ENCODE measurements at regions not wholly inside any gene's neighbourhood (a gene's known extent, or its start where the extent isn't known, plus 50 kb on each side); places are given as distances from the start of the nearest gene placed in this dataset.

- no peak for DNase-seq (ENCODE audit: low spot score)
Measured at GRCh38 chr12:125360540-125360939, 295.3 kb downstream of the AACS start.

DNA sequence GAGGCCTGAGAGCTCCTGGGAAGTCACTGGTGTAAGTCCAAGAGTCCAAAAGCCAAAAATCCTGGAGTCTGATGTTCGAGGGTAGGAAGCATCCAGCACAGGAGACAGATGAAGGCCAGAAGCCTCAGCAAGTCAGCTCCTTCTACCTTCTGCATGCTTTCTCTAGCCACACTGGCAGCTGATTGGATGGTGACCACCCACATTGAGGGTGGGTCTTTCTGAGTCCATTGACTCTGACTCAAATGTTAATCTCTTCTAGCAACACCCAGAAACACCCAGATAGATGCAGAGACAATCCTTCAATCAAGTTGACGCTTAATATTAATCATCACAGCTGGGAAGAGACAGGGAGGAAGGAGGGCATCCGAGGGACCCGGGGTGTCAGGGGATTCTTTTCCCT, 305.8 kb downstream of the AACS start:
- no peak for DNase-seq (ENCODE audit: low spot score)

DNA sequence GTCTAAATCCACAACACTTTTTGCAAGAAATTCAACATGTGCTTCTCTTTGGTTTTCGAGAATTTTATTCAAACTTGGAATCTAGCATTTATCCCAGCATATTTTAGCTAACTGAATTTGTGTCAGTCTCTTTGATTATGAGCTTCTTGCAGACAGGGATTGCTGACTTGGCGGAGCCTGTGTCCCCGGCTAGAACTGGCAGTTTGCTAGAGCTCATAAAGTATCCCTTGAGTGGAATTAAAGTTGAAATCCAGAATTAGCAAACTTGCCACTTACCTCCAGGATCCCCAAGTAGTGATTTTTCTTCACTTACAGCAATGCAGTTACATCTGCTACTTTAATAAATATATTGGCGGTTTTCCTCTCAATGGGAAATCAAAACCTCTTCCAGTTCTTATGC, 306.9 kb downstream of the AACS start:
- DNase-seq (ENCODE audit: low spot score): no peak

GRCh38 chr12:125373375-125373774, 308.1 kb downstream of the AACS start:
- no peak for DNase-seq (ENCODE audit: low spot score)

DNA sequence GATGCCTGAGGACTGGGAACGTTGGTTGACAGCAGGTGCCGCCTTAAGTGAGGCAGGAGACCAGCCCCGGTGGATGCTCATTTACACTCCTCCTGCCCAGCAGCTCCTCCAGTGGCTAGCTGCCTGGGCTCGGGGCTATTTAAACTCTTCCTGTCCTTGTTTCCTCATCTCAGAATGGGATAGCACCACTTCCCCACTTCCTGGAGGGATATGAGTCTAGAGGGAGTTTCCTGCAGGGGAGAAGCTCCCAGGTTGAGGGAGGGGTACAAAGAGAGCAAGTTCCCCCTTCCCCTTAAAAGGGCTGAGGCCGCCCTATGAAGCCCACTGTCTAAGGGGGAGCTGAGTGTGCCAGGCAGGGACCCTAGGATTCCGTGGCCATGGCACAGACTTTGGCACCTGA, 311.2 kb downstream of the AACS start:
- no peak for DNase-seq (ENCODE audit: low spot score)

DNA sequence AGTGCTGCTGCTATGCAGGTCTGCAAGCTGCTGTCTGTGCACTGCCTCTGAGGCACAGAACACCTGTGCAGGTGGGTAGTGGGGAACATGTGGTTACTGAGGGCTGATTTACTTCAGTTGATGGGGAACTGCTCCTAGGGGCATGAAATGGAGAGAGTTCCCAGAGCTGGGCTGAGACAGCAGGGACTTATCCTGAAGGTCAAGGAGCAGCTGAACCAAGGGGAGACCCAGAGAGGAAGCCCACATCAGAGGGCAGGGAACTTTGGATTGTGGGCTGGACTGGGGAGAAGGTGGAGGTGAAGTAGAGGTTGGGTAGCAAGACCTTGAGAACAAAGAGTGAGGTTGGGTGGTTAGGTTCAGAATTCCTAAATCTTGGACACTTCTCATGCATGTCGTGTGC, 311.9 kb downstream of the AACS start:
- DNase-seq (ENCODE audit: low spot score): no peak

GRCh38 chr12:125381373-125381772, 316.1 kb downstream of the AACS start:
- no peak for DNase-seq (ENCODE audit: low spot score)

GRCh38 chr12:125382926-125383325, 317.7 kb downstream of the AACS start:
- DNase-seq (ENCODE audit: low spot score): no peak

DNA sequence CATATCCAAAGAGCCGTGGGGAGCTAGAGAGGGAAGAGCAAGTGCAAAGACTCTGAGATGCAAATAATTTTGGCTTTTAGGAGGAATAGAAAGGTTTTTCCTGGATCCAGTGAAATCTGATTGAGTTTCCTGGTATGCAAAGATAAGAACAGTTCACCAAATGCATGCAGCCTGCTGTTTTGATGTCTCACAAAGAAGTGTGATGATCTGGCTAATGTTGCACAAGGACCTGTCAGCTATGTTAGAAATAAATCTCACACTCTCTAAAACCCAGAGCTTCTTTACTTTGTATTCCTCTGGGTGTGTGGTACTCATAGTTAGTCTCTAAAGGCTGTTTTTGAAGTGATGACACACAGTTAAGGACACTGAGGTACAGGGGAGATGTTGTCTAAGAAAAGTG, 321.4 kb downstream of the AACS start:
- DNase-seq (ENCODE audit: low spot score): no peak

GRCh38 chr12:125387206-125387605, 322.0 kb downstream of the AACS start:
- no peak for DNase-seq (ENCODE audit: low spot score)

DNA sequence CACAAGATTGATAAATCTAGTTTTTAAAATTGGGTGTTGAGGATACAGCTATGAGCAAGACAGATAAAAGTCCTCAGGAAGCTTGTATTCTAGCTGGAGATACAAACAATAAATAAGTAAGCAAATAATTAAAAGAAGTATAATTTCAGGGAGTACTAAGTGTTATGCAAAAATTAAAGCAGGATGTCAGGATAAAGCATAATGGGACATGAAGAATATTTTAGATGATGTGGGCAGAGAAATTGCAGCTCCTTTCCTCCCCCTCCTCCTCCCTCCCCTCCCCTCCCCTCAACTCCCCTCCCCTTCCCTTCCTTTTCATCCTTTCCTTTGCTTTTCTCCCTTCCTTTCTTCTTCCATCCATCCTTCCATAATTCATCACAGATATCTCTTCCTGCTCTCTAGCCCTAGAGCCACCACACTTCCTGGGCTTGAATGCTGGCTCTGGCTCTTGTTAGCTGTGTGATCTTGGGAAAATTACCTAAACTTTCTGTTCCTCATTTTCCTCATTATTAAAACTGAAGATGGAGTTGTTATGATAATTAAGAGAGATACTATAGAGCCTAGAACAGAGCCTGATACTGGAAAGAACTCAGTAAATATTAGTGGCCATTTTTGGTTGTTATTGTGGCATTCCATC, 323.9 kb downstream of the AACS start:
- no peak for DNase-seq (ENCODE audit: low spot score)

GRCh38 chr12:125393569-125393968, 328.3 kb downstream of the AACS start:
- DNase-seq (ENCODE audit: low spot score): no peak

- DNase-seq (ENCODE audit: low spot score): no peak
Measured at GRCh38 chr12:125395583-125396215, 330.5 kb downstream of the AACS start.

DNA sequence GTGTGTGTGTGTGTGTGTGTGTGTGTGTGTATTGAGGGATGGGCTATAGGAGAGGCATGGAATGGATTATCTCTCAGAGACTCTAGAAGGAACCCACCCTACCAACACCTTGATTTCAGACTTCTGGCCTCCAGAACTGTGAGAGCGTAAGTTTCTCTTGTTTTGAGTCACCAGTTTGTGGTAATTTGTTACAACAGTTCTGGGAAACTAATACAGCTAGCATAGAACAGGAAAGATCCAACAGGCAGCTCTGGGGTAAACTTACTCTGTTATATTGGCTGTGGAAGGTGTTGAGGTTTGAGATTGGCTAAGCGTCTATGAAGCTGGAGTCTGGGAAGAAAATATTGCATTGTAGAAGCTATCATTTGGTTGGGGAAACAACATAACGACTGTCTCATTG, 334.3 kb downstream of the AACS start:
- DNase-seq (ENCODE audit: low spot score): no peak

DNA sequence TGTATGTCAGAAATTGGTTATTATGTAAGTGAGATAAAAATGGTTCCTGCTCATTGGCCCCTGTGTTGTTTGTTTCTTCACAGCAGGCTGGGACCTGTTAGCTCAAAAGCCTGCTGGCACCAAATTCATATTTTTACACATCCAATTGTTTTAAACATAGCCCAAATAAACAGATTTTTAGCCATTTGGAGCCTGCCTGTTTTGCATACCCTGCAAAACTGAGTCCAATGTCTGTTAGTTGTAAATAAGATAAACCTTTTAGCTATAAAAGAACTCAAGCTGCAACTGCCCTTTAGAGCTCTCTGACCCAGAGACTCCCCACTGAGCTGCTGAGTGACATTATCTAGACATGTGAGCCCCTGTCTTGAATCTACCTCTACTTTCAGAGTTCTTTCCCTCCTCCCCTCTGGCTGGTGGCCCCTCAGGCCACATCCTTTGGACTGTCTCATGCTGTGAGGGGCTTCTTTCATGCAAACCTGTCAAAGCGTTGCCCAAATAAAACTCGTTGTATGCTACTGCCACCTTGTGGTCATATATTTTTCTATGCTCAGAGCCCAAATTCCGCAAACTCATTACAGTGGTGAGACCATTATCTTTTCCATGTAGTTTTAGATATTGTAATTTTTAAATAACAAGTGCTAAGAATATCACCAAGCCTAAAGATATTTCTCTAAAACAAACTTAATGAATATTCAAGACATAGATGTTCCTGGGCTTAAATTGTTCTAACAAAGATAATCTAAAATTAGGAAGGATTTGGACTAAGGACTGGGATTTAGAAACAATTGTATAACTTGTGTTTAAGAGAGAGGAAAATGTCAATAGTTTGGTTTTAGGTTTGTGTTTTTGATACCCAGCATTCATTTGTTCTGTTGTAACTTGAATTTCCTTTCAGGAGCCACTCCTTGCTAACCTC, 337.9 kb downstream of the AACS start:
- DNase-seq (ENCODE audit: low spot score): peak; percentile 44

DNA sequence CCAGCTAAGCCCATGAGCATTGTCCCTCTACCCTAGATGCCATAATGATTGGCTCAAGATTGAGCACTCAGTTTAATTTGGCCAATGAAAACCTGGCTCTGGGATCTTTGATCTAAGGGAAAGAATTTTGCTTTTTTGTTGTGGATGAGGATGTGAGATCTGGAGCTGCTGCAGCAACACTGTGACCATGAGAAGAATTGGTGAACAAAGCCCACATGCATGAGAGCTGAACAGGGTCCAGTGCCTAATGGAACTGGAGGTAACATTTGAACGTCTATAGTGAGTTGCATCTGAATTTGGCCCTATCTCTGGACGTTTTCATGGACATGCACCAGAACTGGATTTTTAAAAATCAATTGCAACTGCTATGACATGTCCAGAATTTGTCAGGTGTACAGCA, 338.6 kb downstream of the AACS start:
- DNase-seq (ENCODE audit: low spot score): no peak

DNA sequence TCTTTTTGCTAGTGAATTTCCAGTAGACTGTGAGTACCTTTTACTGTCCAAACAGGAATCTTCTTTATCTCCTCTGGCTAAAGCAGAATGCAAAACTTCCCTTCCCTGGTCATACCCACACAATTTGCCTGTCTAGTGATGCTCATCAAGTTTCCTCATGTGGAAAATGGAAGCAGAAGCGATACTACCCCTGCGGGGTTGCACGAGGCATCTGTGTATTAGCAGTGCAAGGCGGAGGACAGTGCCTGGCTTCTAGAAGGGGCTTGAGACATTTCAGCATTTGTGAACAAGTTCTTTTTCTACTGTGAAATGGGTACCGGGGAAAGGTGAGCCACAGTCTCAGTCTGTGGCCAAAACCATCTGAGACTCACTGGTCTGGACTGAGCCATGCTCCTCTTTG, 340.9 kb downstream of the AACS start:
- no peak for DNase-seq (ENCODE audit: low spot score)

GRCh38 chr12:125408718-125409117, 343.5 kb downstream of the AACS start:
- no peak for DNase-seq (ENCODE audit: low spot score)

DNA sequence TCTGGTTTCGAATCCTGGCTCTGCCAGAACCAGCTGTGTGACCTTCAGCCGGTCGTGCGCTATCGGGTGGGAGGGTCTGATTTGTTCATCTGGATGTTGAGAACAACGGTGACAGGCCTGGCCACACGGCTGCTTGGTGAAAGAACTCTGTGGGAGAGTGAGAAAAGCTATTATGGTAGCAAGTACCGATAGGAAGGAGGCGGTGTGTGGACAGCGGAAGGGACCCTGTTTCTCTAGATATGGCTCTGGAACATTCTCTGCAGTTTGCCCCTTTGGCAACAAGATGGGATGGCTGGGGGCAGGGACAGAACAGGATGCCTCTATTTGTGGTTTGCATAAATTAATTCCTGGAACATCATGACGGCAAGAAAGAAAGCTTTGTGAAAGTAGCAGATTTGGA, 347.3 kb downstream of the AACS start:
- no peak for DNase-seq (ENCODE audit: low spot score)

- no peak for DNase-seq (ENCODE audit: low spot score)
Measured at GRCh38 chr12:125417446-125417845, 352.2 kb downstream of the AACS start.

DNA sequence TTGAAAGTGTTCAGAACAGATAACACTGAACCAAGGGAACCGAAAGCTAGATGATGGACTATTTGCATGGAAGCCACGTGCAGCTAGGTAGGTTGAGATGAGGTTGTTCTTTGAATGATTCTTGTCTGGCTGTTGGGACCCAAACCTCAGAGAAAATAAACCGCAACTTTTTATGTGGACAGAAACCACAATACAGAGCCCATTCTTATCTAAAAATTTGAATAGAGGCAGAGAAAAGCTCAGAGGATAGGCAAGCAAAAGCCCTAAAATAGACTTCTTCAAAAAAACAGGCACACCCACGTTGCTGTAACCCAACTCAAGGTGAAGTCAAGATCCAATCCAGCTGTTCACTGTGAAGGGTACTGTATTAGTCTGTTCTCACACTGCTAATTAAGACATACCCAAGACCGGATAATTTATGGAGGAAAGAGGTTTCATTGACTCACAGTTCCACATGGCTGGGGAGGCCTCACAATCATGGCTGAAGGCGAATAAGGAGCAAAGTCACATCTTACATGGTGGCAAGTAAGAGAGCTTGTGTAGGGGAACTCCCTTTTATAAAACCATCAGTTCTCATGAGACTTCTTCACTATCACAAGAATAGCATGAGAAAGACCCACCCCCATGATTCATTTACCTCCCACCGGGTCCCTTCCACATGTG, 353.8 kb downstream of the AACS start:
- DNase-seq (ENCODE audit: low spot score): no peak

DNA sequence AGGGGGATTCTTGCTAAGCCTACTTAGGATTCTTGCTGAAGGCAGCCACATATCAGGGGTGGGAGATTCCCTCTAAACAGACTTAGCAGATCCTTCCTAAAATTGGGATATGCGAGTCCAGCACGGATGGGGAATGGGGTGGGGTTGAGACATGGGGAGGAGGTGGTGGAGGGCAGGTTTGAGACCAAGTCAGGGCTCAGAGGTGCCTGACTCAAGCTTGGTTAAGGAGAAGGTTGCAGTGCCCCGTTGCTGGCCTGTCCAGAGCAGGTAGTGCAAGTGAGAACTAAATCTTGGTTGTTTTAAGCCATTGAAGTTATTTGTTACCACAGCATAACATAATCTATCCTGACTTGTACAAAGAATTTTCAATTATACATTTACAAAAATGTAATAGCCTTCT, 359.7 kb downstream of the AACS start:
- DNase-seq (ENCODE audit: low spot score): no peak

- no peak for DNase-seq (ENCODE audit: low spot score)
Measured at GRCh38 chr12:125431516-125431915, 366.3 kb downstream of the AACS start.
